IMR-90 (cell line): ENCODE measurements at regions not wholly inside any gene's neighbourhood (a gene's known extent, or its start where the extent isn't known, plus 50 kb on each side); places are given as distances from the start of the nearest gene placed in this dataset.

Experiments
- ATAC-seq: fragments of 200-7000 bp; cut with Tn5 transposase; 2 replicates; pipeline ENCODE4 v1.9.1; 2020; ENCODE audit warnings: low read depth, mild to moderate bottlenecking, moderate library complexity
- BruUV-seq: library from RNA; stranded (reverse); fragments of 400-500 nt; replicated peaks from 2 replicates; lab custom pipeline; 2021; lab: Mats Ljungman, UMichigan
- CTCF ChIA-PET: fragments of 300-600 bp; formaldehyde crosslinking; extraction: SDS; loops from one replicate; lab custom pipeline; 2021; ENCODE audit warnings: antibody characterized with exemption; lab: Yijun Ruan, JAX
- POLR2A ChIA-PET: fragments of 300-600 bp; sonication (Branson Sonifier 250); formaldehyde crosslinking; loops from one replicate; lab custom pipeline; 2022; ENCODE audit warnings: antibody characterized with exemption; ENCODE audit not compliant: unreplicated experiment; lab: Charles Lee
- DNase-seq: peaks from one replicate; pipeline ENCODE4 v3.0.0; 2013
- H2AFZ ChIP-seq: replicated peaks from 2 replicates; pipeline ENCODE3; 2013; ENCODE audit warnings: low read length, mild to moderate bottlenecking; ENCODE audit not compliant: poor library complexity
- H2AK5ac ChIP-seq: 2 replicates; pipeline ENCODE4 v1.6.1; 2013; ENCODE audit warnings: low read depth, low read length, inconsistent platforms
- H2AK9ac ChIP-seq: replicated peaks from 2 replicates; pipeline ENCODE3; 2013; ENCODE audit warnings: mild to moderate bottlenecking, low read depth, low read length, moderate library complexity; ENCODE audit not compliant: poor library complexity
- H2BK120ac ChIP-seq: 2 replicates; pipeline ENCODE4 v1.6.1; 2013; ENCODE audit warnings: low read depth, low read length, inconsistent platforms
- H2BK15ac ChIP-seq: 3 replicates; pipeline ENCODE4 v1.6.1; 2013; ENCODE audit warnings: low read depth, low read length, inconsistent platforms
- H2BK20ac ChIP-seq: 2 replicates; pipeline ENCODE4 v1.6.1; 2013; ENCODE audit warnings: low read depth, mild to moderate bottlenecking, inconsistent platforms, low read length, moderate library complexity
- H2BK5ac ChIP-seq: 2 replicates; pipeline ENCODE4 v1.6.1; 2013; ENCODE audit warnings: mild to moderate bottlenecking, low read depth, low read length, inconsistent platforms; ENCODE audit not compliant: poor library complexity, severe bottlenecking
- H3K14ac ChIP-seq: replicated peaks from 2 replicates; pipeline ENCODE4 v1.6.1; 2013; ENCODE audit warnings: low read depth, low read length, inconsistent platforms
- H3K18ac ChIP-seq: 2 replicates; pipeline ENCODE4 v1.6.1; 2013; ENCODE audit warnings: low read depth, low read length, control low read depth
- H3K23ac ChIP-seq: 2 replicates; pipeline ENCODE4 v1.6.1; 2013; ENCODE audit warnings: low read depth, low read length, inconsistent platforms
- H3K27ac ChIP-seq: 2 replicates; pipeline ENCODE4 v1.5.1; 2013; ENCODE audit warnings: mild to moderate bottlenecking, control low read depth, low read length; ENCODE audit not compliant: insufficient read depth
- H3K27me3 ChIP-seq: 2 replicates; pipeline ENCODE4 v1.6.1; 2013; ENCODE audit warnings: low read length; ENCODE audit not compliant: control insufficient read depth, insufficient read depth
- H3K36me3 ChIP-seq: 2 replicates; pipeline ENCODE4 v1.6.1; 2013; ENCODE audit warnings: low read length, mixed read lengths; ENCODE audit not compliant: control insufficient read depth, insufficient read depth
- H3K4ac ChIP-seq: 2 replicates; pipeline ENCODE4 v1.6.1; 2013; ENCODE audit warnings: low read depth, low read length, inconsistent platforms
- H3K4me1 ChIP-seq: 2 replicates; pipeline ENCODE4 v1.6.1; 2013; ENCODE audit warnings: low read length, mixed read lengths; ENCODE audit not compliant: control insufficient read depth, insufficient read depth
- H3K4me2 ChIP-seq: 2 replicates; pipeline ENCODE4 v1.6.1; 2013; ENCODE audit warnings: low read depth, mild to moderate bottlenecking, control low read depth, low read length, moderate library complexity
- H3K4me3 ChIP-seq: 2 replicates; pipeline ENCODE4 v1.5.1; 2013; ENCODE audit warnings: low read depth, mild to moderate bottlenecking, control low read depth, low read length, moderate library complexity; ENCODE audit not compliant: insufficient read depth
- H3K56ac ChIP-seq: 2 replicates; pipeline ENCODE4 v1.6.1; 2013; ENCODE audit warnings: low read length, inconsistent platforms; ENCODE audit not compliant: insufficient read depth; ENCODE audit errors: extremely low read depth
- H3K79me1 ChIP-seq, 2 experiments: 2 replicates each; pipeline ENCODE4 v1.6.1; 2013; ENCODE audit warnings: low read length in 2 of 2, inconsistent platforms in 1 of 2, low read depth in 1 of 2
- H3K9ac ChIP-seq: 2 replicates; pipeline ENCODE4 v1.6.1; 2013; ENCODE audit warnings: low read depth, low read length, control low read depth
- H3K9me1 ChIP-seq: 2 replicates; pipeline ENCODE4 v1.6.1; 2013; ENCODE audit warnings: low read length, inconsistent platforms; ENCODE audit not compliant: insufficient read depth
- H3K9me3 ChIP-seq: 2 replicates; pipeline ENCODE4 v1.6.1; 2013; ENCODE audit warnings: low read length; ENCODE audit not compliant: control insufficient read depth, insufficient read depth
- H4K20me1 ChIP-seq: 2 replicates; pipeline ENCODE4 v1.6.1; 2013; ENCODE audit warnings: low read length, inconsistent platforms; ENCODE audit not compliant: insufficient read depth
- H4K5ac ChIP-seq: 2 replicates; pipeline ENCODE4 v1.6.1; 2013; ENCODE audit warnings: mild to moderate bottlenecking, low read depth, low read length, control low read depth
- H4K8ac ChIP-seq, 2 experiments: 2 replicates each; pipeline ENCODE4 v1.6.1; 2013; ENCODE audit warnings: low read depth in 2 of 2, low read length in 2 of 2, control low read depth in 1 of 2, inconsistent platforms in 1 of 2
- H4K91ac ChIP-seq: 2 replicates; pipeline ENCODE4 v1.6.1; 2013; ENCODE audit warnings: low read depth, low read length, inconsistent platforms; ENCODE audit not compliant: insufficient read depth
- BHLHE40 ChIP-seq: fragments of 150-350 bp; IDR thresholded peaks from 2 replicates; pipeline ENCODE4 v1.6.1; 2016; ENCODE audit warnings: mild to moderate bottlenecking, low read depth, low read length
- CEBPB ChIP-seq: IDR thresholded peaks from 2 replicates; pipeline ENCODE4 v1.6.1; 2012; ENCODE audit warnings: low read depth, low read length, improper control_type of control experiment
- CHD1 ChIP-seq: IDR thresholded peaks from 2 replicates; pipeline ENCODE4 v1.6.1; 2012; ENCODE audit warnings: low read depth, low read length, improper control_type of control experiment
- CTCF ChIP-seq: conservative IDR thresholded peaks from 2 replicates; pipeline ENCODE4 v1.5.1; 2012; ENCODE audit warnings: mild to moderate bottlenecking, low read depth, low read length, improper control_type of control experiment
- ELK1 ChIP-seq: fragments of 150-350 bp; IDR thresholded peaks from 2 replicates; pipeline ENCODE4 v1.6.1; 2016; ENCODE audit warnings: low read depth, mild to moderate bottlenecking, low read length, moderate library complexity, borderline replicate concordance
- FOS ChIP-seq: fragments of 150-350 bp; IDR thresholded peaks from 2 replicates; pipeline ENCODE4 v1.6.1; 2016; ENCODE audit warnings: low read depth, low read length
- MAFK ChIP-seq: IDR thresholded peaks from 2 replicates; pipeline ENCODE4 v1.6.1; 2012; ENCODE audit warnings: low read depth, low read length, improper control_type of control experiment
- MAZ ChIP-seq: IDR thresholded peaks from 2 replicates; pipeline ENCODE4 v1.6.1; 2012; ENCODE audit warnings: low read depth, mild to moderate bottlenecking, low read length, improper control_type of control experiment, moderate library complexity, borderline replicate concordance
- MXI1 ChIP-seq: IDR thresholded peaks from 2 replicates; pipeline ENCODE4 v1.6.1; 2012; ENCODE audit warnings: low read depth, mild to moderate bottlenecking, low read length, moderate library complexity, borderline replicate concordance
- NFE2L2 ChIP-seq: fragments of 150-350 bp; IDR thresholded peaks from 2 replicates; pipeline ENCODE4 v1.6.1; 2016; ENCODE audit warnings: low read depth, mild to moderate bottlenecking, low read length
- POLR2A ChIP-seq: IDR thresholded peaks from 2 replicates; pipeline ENCODE4 v1.6.1; 2012; ENCODE audit warnings: mild to moderate bottlenecking, low read depth, low read length
- RAD21 ChIP-seq: IDR thresholded peaks from 2 replicates; pipeline ENCODE4 v1.6.1; 2012; ENCODE audit warnings: low read length, improper control_type of control experiment
- RCOR1 ChIP-seq: IDR thresholded peaks from 2 replicates; pipeline ENCODE4 v1.6.1; 2012; ENCODE audit warnings: mild to moderate bottlenecking, low read length, improper control_type of control experiment; ENCODE audit not compliant: insufficient replicate concordance
- RFX5 ChIP-seq: IDR thresholded peaks from 2 replicates; pipeline ENCODE4 v1.8.0; 2012; ENCODE audit warnings: low read depth, mild to moderate bottlenecking, low read length, moderate library complexity
- SMC3 ChIP-seq: fragments of 150-350 bp; IDR thresholded peaks from 2 replicates; pipeline ENCODE4 v1.6.1; 2016; ENCODE audit warnings: low read depth, mild to moderate bottlenecking, antibody characterized with exemption, low read length, moderate library complexity
- USF2 ChIP-seq: fragments of 150-350 bp; IDR thresholded peaks from 2 replicates; pipeline ENCODE4 v1.6.1; 2017; ENCODE audit warnings: mild to moderate bottlenecking, antibody characterized with exemption, low read length, low read depth
- WGBS, 2 experiments: methylation state at CpG; one replicate each; pipeline versions ENCODE4 v1.1.5 to v1.1.7; 2013; ENCODE audit warnings: missing lambda C conversion rate in 2 of 2; ENCODE audit not compliant: insufficient read length in 1 of 2; ENCODE audit errors: extremely low coverage in 2 of 2; 5-methylcytosine and 5-hydroxymethylcytosine counted together
- dilution Hi-C: fragments of 300-500 bp; cut with HindIII; formaldehyde crosslinking; loops from one replicate; pipeline ENCODE4 v1.14.3; 2018; ENCODE audit warnings: low sequenced_read_pairs; ENCODE audit not compliant: unreplicated experiment
- in situ Hi-C: fragments of 300-500 bp; cut with MboI; formaldehyde crosslinking; loops from 3 replicates; pipeline ENCODE4 v1.14.3; 2019; ENCODE audit warnings: low sequenced_read_pairs, inconsistent platforms, mixed read lengths
- intact Hi-C: fragments of 100-400 bp; cut with micrococcal nuclease; formaldehyde crosslinking; loops from 2 replicates; pipeline ENCODE4 v1.10.0; 2022

- no peak overlapping the region for H2BK120ac ChIP-seq
- ATAC-seq: no peak
- no peak overlapping the region for H2AK9ac ChIP-seq
- no peak overlapping the region for H2BK15ac ChIP-seq
- CTCF ChIA-PET: no interaction called here
- H3K36me3 ChIP-seq: no peaks in the 10 kb centered on the region
- BruUV-seq: no TSS peak
- no peak overlapping the region for H3K4me2 ChIP-seq
- 0 out of 2 replicates have a peak overlapping the region, but pooled peaks have one; percentile 3 for H2BK20ac ChIP-seq
- H3K4me1 ChIP-seq: peaks cover 1% of the 10 kb centered on the region; the same call in 1 of the 2 replicates
- no peak overlapping the region for H3K4me3 ChIP-seq
- TF ChIP-seq ELK1 (no peak), CEBPB (no peak), RAD21 (no peak), MXI1 (no peak), USF2 (no peak), NFE2L2 (no peak), BHLHE40 (no peak), MAZ (no peak), SMC3 (no peak), CHD1 (no peak), MAFK (no peak), RFX5 (no peak), POLR2A (no peak), FOS (no peak), CTCF (no peak), RCOR1 (no peak)
- H3K9me3 ChIP-seq: no peaks in the 10 kb centered on the region
- 69% methylated on average over 4 of the region's 6 CpGs; no CpG with 5 or more reads in 1 of the 2 experiments for WGBS, 2 experiments
- 0 out of 2 replicates have a peak overlapping the region, but pooled peaks have one; percentile 43 for H2AK5ac ChIP-seq
- no peak overlapping the region for H3K27ac ChIP-seq
- H3K4ac ChIP-seq: no peak overlapping the region; the same call in 1 of the 2 replicates
- no peak overlapping the region for H4K5ac ChIP-seq
- no peak overlapping the region for H2BK5ac ChIP-seq
- no peak overlapping the region for H3K23ac ChIP-seq
- no peak overlapping the region for H4K91ac ChIP-seq
- H4K8ac ChIP-seq: no peak overlapping the region
- H3K9ac ChIP-seq: no peak overlapping the region
- H3K18ac ChIP-seq: no peak overlapping the region
- intact Hi-C loops: no loop called here
- dilution Hi-C loops: no loop called here
- in situ Hi-C loops: no loop called here
- no peaks in the 10 kb centered on the region for H4K20me1 ChIP-seq
- POLR2A ChIA-PET: no interaction called here
- H3K27me3 ChIP-seq: no peaks in the 10 kb centered on the region
- H3K9me1 ChIP-seq: peaks cover 4% of the 10 kb centered on the region; the same call in 1 of the 2 replicates
- no peaks in the 10 kb centered on the region for H3K79me1 ChIP-seq
- no peak overlapping the region for H3K14ac ChIP-seq
- H2AFZ ChIP-seq: no peak overlapping the region
- DNase-seq: no peak
- no peak overlapping the region for H3K56ac ChIP-seq
Measured at GRCh38 chr6:105515054-105515453, 112.2 kb upstream of the PREP start.
